ENCODE measurements at regions not wholly inside any gene's neighbourhood (a gene's known extent, or its start where the extent isn't known, plus 50 kb on each side); places are given as distances from the start of the nearest gene placed in this dataset.

DNA sequence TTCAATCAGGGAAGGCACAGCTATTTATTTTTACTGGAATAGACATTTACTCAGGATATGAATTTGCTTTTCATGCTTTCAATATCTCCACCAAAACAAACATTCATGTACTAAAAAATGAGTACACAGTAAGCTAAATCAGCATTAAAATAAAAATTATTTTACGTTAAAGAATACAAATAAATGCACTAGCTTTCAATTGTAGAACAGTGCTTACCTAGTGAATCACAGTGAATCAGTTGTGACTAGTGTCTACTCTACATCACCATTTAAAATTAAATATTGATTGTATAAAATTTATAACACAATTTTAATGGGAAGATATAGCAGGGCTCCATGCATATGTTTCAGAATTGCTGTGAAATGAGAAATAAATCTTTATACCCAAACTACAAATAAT is 929.6 kb upstream of the ATXN8OS start:
- Histone ChIP-seq H3K27me3 (ENCODE audit: control insufficient read depth, insufficient read depth, low read length) (no peaks in the 10 kb centered on the region), H3K4me3 (ENCODE audit: low read depth, low read length) (no peak overlapping the region), H3K36me3 (ENCODE audit: control insufficient read depth, insufficient read depth, low read length) (no peaks in the 10 kb centered on the region)
- DNase-seq (ENCODE audit: low read depth), result no peak
- TF ChIP-seq CTCF (IDR thresholded peaks at IDR 0.05; ENCODE audit: insufficient read depth, low read length, poor library complexity, severe bottlenecking), result no peak

DNA sequence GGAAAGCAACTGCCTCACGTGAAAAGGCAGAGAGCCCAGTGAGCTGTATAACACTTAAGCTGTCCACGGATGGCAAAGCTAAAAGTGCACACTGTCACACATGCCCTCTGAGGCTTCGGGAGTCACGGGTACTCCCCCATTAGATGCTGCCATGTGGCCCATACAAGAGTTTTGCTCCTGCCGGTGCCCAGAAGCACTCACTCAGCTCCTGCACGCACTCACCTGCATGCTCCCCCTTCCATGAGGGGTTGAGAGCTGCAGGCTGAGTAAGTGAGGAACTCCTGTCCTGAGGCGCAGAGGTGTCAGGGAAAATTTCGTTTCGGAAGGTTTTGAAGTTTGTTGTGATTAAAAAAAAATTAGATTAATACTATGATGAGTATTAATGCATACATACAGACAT is 939.2 kb upstream of the ATXN8OS start:
- H3K4me3 ChIP-seq (ENCODE audit: low read depth, low read length), result no peak overlapping the region
- no peaks in the 10 kb centered on the region for H3K27me3 ChIP-seq (ENCODE audit: control insufficient read depth, insufficient read depth, low read length)
- no peak for DNase-seq (ENCODE audit: low read depth)
- no peak for TF ChIP-seq CTCF (IDR thresholded peaks at IDR 0.05; ENCODE audit: insufficient read depth, low read length, poor library complexity, severe bottlenecking)
- H3K36me3 ChIP-seq (ENCODE audit: control insufficient read depth, insufficient read depth, low read length), result no peaks in the 10 kb centered on the region

- Histone ChIP-seq H3K27me3 (ENCODE audit: control insufficient read depth, insufficient read depth, low read length) (no peaks in the 10 kb centered on the region), H3K36me3 (ENCODE audit: control insufficient read depth, insufficient read depth, low read length) (no peaks in the 10 kb centered on the region), H3K4me3 (ENCODE audit: low read depth, low read length) (no peak overlapping the region)
- no peak for DNase-seq (ENCODE audit: low read depth)
- no peak for TF ChIP-seq CTCF (IDR thresholded peaks at IDR 0.05; ENCODE audit: insufficient read depth, low read length, poor library complexity, severe bottlenecking)
These were observed 952.5 kb upstream of the ATXN8OS start for GRCh38 chr13:69155136-69155535.

- H3K27me3 ChIP-seq (ENCODE audit: control insufficient read depth, insufficient read depth, low read length), result no peaks in the 10 kb centered on the region
- H3K36me3 ChIP-seq (ENCODE audit: control insufficient read depth, insufficient read depth, low read length), result no peaks in the 10 kb centered on the region
- no peak overlapping the region for H3K4me3 ChIP-seq (ENCODE audit: low read depth, low read length)
- no peak for TF ChIP-seq CTCF (IDR thresholded peaks at IDR 0.05; ENCODE audit: insufficient read depth, low read length, poor library complexity, severe bottlenecking)
- no peak for DNase-seq (ENCODE audit: low read depth)
These were observed 965.5 kb upstream of the ATXN8OS start for GRCh38 chr13:69142101-69142500.

- TF ChIP-seq CTCF (IDR thresholded peaks at IDR 0.05; ENCODE audit: insufficient read depth, low read length, poor library complexity, severe bottlenecking), result no peak
- Histone ChIP-seq H3K27me3 (ENCODE audit: control insufficient read depth, insufficient read depth, low read length) (no peaks in the 10 kb centered on the region), H3K4me3 (ENCODE audit: low read depth, low read length) (no peak overlapping the region), H3K36me3 (ENCODE audit: control insufficient read depth, insufficient read depth, low read length) (no peaks in the 10 kb centered on the region)
- no peak for DNase-seq (ENCODE audit: low read depth)
These were observed 982.6 kb upstream of the ATXN8OS start for GRCh38 chr13:69124996-69125395.

GRCh38 chr13:69109891-69110525 is 997.6 kb upstream of the ATXN8OS start:
- no peak for TF ChIP-seq CTCF (IDR thresholded peaks at IDR 0.05; ENCODE audit: insufficient read depth, low read length, poor library complexity, severe bottlenecking)
- no peak for DNase-seq (ENCODE audit: low read depth)

More at GRCh38 chr13:69109891-69110525, 997.6 kb upstream of the ATXN8OS start:
- no peaks in the 10 kb centered on the region for H3K36me3 ChIP-seq (ENCODE audit: control insufficient read depth, insufficient read depth, low read length)
- no peaks in the 10 kb centered on the region for H3K27me3 ChIP-seq (ENCODE audit: control insufficient read depth, insufficient read depth, low read length)
- H3K4me3 ChIP-seq (ENCODE audit: low read depth, low read length), result no peak overlapping the region
